Lower leg skin (tissue), 3 donors: ENCODE measurements at regions not wholly inside any gene's neighbourhood (a gene's known extent, or its start where the extent isn't known, plus 50 kb on each side); places are given as distances from the start of the nearest gene placed in this dataset.

ENCODE experiments used
- CTCF ChIP-seq, 3 donors: fragments of 450-650 bp; IDR thresholded peaks; one replicate each; pipeline ENCODE4 v1.5.1; 2016; ENCODE audit warnings: antibody characterized with exemption in 3 of 3, mild to moderate bottlenecking in 3 of 3, moderate library complexity in 2 of 3
- POLR2A ChIP-seq, 2 donors: fragments of 450-650 bp; IDR thresholded peaks; one replicate each; pipeline ENCODE4 v1.6.1; 2016 to 2017; ENCODE audit warnings: antibody characterized with exemption in 2 of 2, mild to moderate bottlenecking in 1 of 2, moderate library complexity in 1 of 2

DNA sequence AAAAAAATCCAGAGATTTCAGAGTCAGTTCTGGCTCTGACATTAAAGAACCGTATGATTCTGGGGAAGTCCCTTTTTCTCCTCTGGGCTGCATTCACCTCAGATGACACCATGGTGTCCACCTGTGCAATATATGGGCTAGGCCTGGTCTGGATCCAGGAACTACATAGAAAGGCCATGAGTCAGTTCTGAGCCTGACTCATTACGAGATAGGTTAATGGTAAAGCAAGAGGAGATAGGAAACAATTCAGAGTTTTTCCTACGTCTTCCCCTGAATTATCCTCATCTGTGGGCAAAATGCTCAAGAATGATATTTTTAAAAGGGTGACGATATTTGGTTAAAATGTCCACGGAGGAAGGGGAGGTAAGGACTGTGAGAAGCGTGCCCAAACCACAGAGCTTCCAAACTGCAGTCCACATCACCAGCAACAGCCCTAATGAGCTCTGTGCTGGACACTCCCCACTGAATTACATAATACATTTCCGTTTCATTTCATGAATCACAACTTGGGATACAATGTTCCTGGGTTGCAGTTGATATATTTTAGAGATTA lies 180.1 kb upstream of the OSR1 start:
- TF ChIP-seq CTCF (IDR thresholded peaks at IDR 0.05): no peak
- TF ChIP-seq POLR2A (IDR thresholded peaks at IDR 0.05): no peak
